ENCODE measurements at regions not wholly inside any gene's neighbourhood (a gene's known extent, or its start where the extent isn't known, plus 50 kb on each side); places are given as distances from the start of the nearest gene placed in this dataset.

- no peak overlapping the region; the same call in 1 of the 2 replicates for H3K27ac ChIP-seq (ENCODE audit: low read depth, low read length)
- peak overlapping the region; percentile 80 for H3K56ac ChIP-seq (replicated peaks; ENCODE audit: insufficient read length, low read depth, low read length)
- peak overlapping the region; percentile 0; the same call in 1 of the 2 replicates for H3K18ac ChIP-seq (ENCODE audit: extremely low read depth, low read length)
- peak overlapping the region; percentile 87 for H3K4ac ChIP-seq (replicated peaks; ENCODE audit: insufficient read length, low read depth, low read length)
- H3K4me2 ChIP-seq (ENCODE audit: insufficient read depth in 1 of 2, low read depth in 2 of 2, low read length in 2 of 2), result peak overlapping the region in 1 of 2 experiments; percentile 15; a peak in 2 of 4 replicates
- DNase-seq (ENCODE audit: low read depth in 1 of 2, low spot score in 2 of 2) (no peak), FAIRE-seq (no peak)
- TF ChIP-seq EP300 (IDR thresholded peaks at IDR 0.05; ENCODE audit: borderline replicate concordance in 1 of 2, low read depth in 2 of 2, low read length in 2 of 2), result no peak
- TF ChIP-seq RNF2 (IDR thresholded peaks at IDR 0.05; ENCODE audit: borderline replicate concordance, low read depth, low read length, missing control alignments, poor library complexity, severe bottlenecking), result no peak
- TF ChIP-seq HDAC2 (IDR thresholded peaks at IDR 0.05; ENCODE audit: borderline replicate concordance in 1 of 2, low read depth in 2 of 2, low read length in 2 of 2), result no peak
- no peak for TF ChIP-seq ZNF274 (IDR thresholded peaks at IDR 0.05; ENCODE audit: borderline replicate concordance, extremely low read depth, low read length)
- no peak for TF ChIP-seq PHF8 (conservative IDR thresholded peaks at IDR 0.05; ENCODE audit: low read depth, low read length)
- TF ChIP-seq CBX5 (IDR thresholded peaks at IDR 0.05; ENCODE audit: low read depth, low read length), result no peak
- H4K5ac ChIP-seq (ENCODE audit: insufficient read length, low read depth, low read length), result peak overlapping the region; percentile 92
- H3K23me2 ChIP-seq (ENCODE audit: low read depth, low read length), result no peaks in the 10 kb centered on the region
- H3K9me3 ChIP-seq (ENCODE audit: insufficient read depth in 2 of 2, low read depth in 1 of 2, low read length in 1 of 2), result peaks cover 5 to 10% of the 10 kb centered on the region in 2 experiments
- no peak overlapping the region for H2AFZ ChIP-seq (ENCODE audit: low read length)
- peak overlapping the region; percentile 62; the same call in 1 of the 2 replicates for H2BK12ac ChIP-seq (ENCODE audit: low read depth, low read length)
- no peak overlapping the region for H3K4me3 ChIP-seq (ENCODE audit: extremely low read depth in 1 of 4, insufficient read depth in 2 of 4, low read depth in 3 of 4, low read length in 4 of 4)
- peak overlapping the region; percentile 84 for H4K91ac ChIP-seq (replicated peaks; ENCODE audit: insufficient read length, low read length)
- CTCF ChIA-PET (ENCODE audit: partially characterized antibody), result interaction anchor here (1.7 to 1.9 kb wide), 2 partner anchors 11 to 243 kb away, joined by 5 read pairs; no protein-coding TSS in a partner anchor
- 0 out of 2 replicates have a peak overlapping the region, but pooled peaks have one; percentile 14 for H2AK5ac ChIP-seq (ENCODE audit: low read depth, low read length)
- WGBS, 2 experiments (ENCODE audit: extremely low coverage in 1 of 2, insufficient coverage in 1 of 2, insufficient read length in 1 of 2, insufficient replicate concordance in 2 of 2, low coverage in 1 of 2, low lambda C conversion rate in 2 of 2, missing lambda C conversion rate in 1 of 2), result 78% methylated on average over 2 of the region's 2 CpGs; no CpG with 5 or more reads in 1 of the 2 experiments
- no peak overlapping the region for H4K8ac ChIP-seq (ENCODE audit: extremely low read depth, insufficient read depth, low read length)
- H3K79me2 ChIP-seq (ENCODE audit: control insufficient read depth in 1 of 2, insufficient read depth in 2 of 2, low read length in 2 of 2), result no peaks in the 10 kb centered on the region
- no peak overlapping the region for H2BK15ac ChIP-seq (ENCODE audit: low read length)
- H3K14ac ChIP-seq (ENCODE audit: insufficient read length), result no peak overlapping the region
- H3K27me3 ChIP-seq (replicated peaks in 1 of 4; ENCODE audit: control insufficient read depth in 3 of 4, extremely low read depth in 1 of 4, insufficient read depth in 3 of 4, low read length in 3 of 4), result no peaks in the 10 kb centered on the region
- H2BK20ac ChIP-seq (ENCODE audit: low read length), result peak overlapping the region; percentile 99
- H2BK5ac ChIP-seq (ENCODE audit: low read depth, low read length), result peak overlapping the region; percentile 96; the same call in 1 of the 2 replicates
- no peaks in the 10 kb centered on the region for H3K79me1 ChIP-seq (ENCODE audit: low read depth, low read length)
- peak overlapping the region; percentile 99 for H2BK120ac ChIP-seq (replicated peaks; ENCODE audit: low read depth, low read length)
- peaks cover 0 to 21% (median 16%) of the 10 kb centered on the region in 4 experiments; a peak in 6 of 7 replicates for H3K4me1 ChIP-seq (replicated peaks in 1 of 4; ENCODE audit: control insufficient read depth in 3 of 4, insufficient read depth in 4 of 4, low read length in 3 of 4)
- POLR2A ChIA-PET (ENCODE audit: partially characterized antibody), result interaction anchor here (1.1 kb wide), 1 partner anchor 9 kb away, joined by 3 read pairs; no protein-coding TSS in a partner anchor
- H3K9ac ChIP-seq (replicated peaks in 1 of 4; ENCODE audit: extremely low read depth in 1 of 4, low read depth in 3 of 4, low read length in 3 of 4), result no peak overlapping the region; a peak in 1 of 7 replicates
- no peak overlapping the region for H3K23ac ChIP-seq (ENCODE audit: insufficient read length)
- no peaks in the 10 kb centered on the region for H4K20me1 ChIP-seq (replicated peaks in 1 of 2; ENCODE audit: control insufficient read depth in 1 of 2, insufficient read depth in 2 of 2, low read length in 2 of 2)
- H3K36me3 ChIP-seq (ENCODE audit: control insufficient read depth in 2 of 4, insufficient read depth in 4 of 4, low read length in 3 of 4), result peaks cover 0 to 7% (median 4%) of the 10 kb centered on the region in 4 experiments; a peak in 2 of 8 replicates
Measured at GRCh38 chr13:55001881-55002280, 1973.3 kb downstream of the OLFM4 start.

Data from H1 (cell line).